Spinal cord (tissue), 9 donors: ENCODE measurements at regions not wholly inside any gene's neighbourhood (a gene's known extent, or its start where the extent isn't known, plus 50 kb on each side); places are given as distances from the start of the nearest gene placed in this dataset.

Experiments used
- DNase-seq, 6 donors: peaks; one replicate each; pipeline versions ENCODE4 v3.0.0 to v3.0.0-alpha.2; 2013 to 2015; ENCODE audit warnings: low spot score in 6 of 6, low read depth in 4 of 6
- H3K27ac ChIP-seq: one replicate; pipeline ENCODE4 v1.5.1; 2013; ENCODE audit warnings: low read depth, low read length, control low read depth
- H3K27me3 ChIP-seq: one replicate; pipeline ENCODE4 v1.6.1; 2013; ENCODE audit warnings: low read length; ENCODE audit not compliant: control insufficient read depth, insufficient read depth
- H3K36me3 ChIP-seq: one replicate; pipeline ENCODE4 v1.6.1; 2013; ENCODE audit warnings: low read length; ENCODE audit not compliant: control insufficient read depth, insufficient read depth
- H3K4me1 ChIP-seq: one replicate; pipeline ENCODE4 v1.6.1; 2013; ENCODE audit warnings: low read length; ENCODE audit not compliant: control insufficient read depth, insufficient read depth
- H3K4me3 ChIP-seq: one replicate; pipeline ENCODE4 v1.5.1; 2013; ENCODE audit warnings: low read depth, low read length, control low read depth
- H3K9me3 ChIP-seq: one replicate; pipeline ENCODE4 v1.6.1; 2013; ENCODE audit warnings: low read length; ENCODE audit not compliant: control insufficient read depth, insufficient read depth
- WGBS: methylation state at CpG from one replicate; pipeline ENCODE4 v1.1.5; 2013; ENCODE audit warnings: missing lambda C conversion rate; ENCODE audit not compliant: insufficient coverage; 5-methylcytosine and 5-hydroxymethylcytosine counted together
- donor health status: healthy.

DNA sequence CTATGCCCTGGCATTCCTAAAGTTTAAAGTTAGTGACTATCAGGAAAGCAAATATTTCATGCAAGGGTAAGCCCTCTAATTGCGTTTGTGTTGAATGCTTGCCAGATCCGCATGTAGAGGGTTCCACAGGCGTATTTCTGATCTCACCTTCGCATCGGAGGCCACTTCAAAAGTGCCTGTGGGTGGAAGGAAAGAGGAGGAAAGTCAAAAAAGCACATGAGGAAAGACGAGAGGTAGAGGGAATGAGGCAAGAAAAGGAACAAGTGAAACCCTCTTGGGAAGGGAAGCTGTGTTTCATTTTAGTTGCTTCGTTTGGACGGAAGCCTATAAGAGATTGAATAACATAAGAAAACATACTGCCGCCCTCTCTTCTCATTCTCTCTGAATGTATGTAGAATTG lies 628.8 kb downstream of the SPRY1 start:
- peak in 2 of 6 donors; percentile 25 to 44 for DNase-seq
- WGBS = 86% methylated on average over 5 of the region's 9 CpGs
- Histone ChIP-seq H3K4me1 (no peaks in the 10 kb centered on the region), H3K27me3 (no peaks in the 10 kb centered on the region), H3K36me3 (no peaks in the 10 kb centered on the region), H3K4me3 (no peak overlapping the region), H3K9me3 (no peaks in the 10 kb centered on the region), H3K27ac (peak overlapping the region; percentile 15)

DNA sequence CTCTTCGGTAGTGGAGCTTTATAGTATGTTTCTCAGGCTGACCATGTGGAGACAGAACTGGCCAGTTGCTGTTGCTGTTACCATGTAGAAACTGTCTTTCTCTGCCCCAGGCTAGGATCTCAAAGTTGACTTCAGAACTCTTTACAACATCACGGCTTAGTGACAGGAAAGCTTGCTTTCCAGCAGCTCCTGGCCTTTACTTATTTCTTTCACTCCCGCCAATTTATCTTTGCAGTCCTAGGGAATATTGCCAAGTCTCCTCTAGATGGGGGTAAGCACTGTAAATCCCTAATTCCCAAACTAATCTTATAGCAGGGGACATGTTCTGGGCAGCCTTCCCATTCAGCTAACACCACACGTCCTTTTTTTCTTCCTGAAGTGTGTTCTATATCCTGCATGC lies 631.6 kb downstream of the SPRY1 start:
- H3K27ac ChIP-seq = peak overlapping the region; percentile 25
- no peak overlapping the region for H3K4me3 ChIP-seq
- DNase-seq = peak in 4 of 6 donors; percentile 57 to 88 (median 68)
- no peaks in the 10 kb centered on the region for H3K36me3 ChIP-seq
- H3K27me3 ChIP-seq = no peaks in the 10 kb centered on the region
- no peaks in the 10 kb centered on the region for H3K9me3 ChIP-seq
- 0% methylated on average over 1 of the region's 4 CpGs for WGBS
- H3K4me1 ChIP-seq = no peaks in the 10 kb centered on the region

DNA sequence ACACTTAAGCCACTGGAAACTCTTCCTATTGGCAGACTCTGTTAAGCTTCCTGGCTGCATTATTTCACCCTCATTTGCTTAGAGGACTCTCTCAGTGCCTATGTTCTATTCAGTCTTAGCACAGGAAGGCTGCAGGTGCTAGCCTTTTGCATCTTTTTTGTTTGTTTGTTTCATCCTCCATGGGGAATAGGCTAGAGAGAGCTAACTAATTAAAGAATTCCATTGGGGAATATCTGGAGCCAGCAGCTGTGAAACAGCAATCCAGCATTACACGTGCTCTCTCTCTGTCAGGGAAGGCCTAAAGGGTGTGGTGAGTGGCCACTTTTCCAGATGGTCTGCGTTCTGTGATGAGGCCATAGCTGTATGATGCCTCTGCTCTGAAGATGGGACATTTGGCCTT lies 633.6 kb downstream of the SPRY1 start:
- Histone ChIP-seq H3K4me1 (no peaks in the 10 kb centered on the region), H3K4me3 (no peak overlapping the region), H3K27me3 (no peaks in the 10 kb centered on the region), H3K36me3 (no peaks in the 10 kb centered on the region), H3K27ac (peak overlapping the region; percentile 22), H3K9me3 (no peaks in the 10 kb centered on the region)
- 60% methylated on average over 2 of the region's 2 CpGs for WGBS
- peak in 1 of 6 donors; percentile 72 for DNase-seq

DNA sequence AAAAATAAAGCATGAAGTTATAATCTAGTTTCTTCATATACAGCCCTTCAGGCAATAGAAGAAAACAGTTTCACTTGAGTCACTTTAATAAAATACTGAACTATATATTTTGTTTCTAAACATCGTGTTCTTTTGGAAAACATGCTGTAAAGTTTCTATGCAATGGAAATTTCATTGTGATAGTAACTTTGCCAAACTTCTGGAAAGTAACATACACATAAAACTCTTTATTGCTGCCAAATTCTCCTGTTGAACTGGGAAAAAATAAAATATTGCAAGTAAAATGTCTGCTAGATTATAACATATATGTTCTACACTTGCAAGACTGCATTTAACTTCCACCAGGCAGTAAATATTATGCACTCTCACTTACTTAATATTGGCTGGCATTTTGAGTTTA lies 635.4 kb downstream of the SPRY1 start:
- Histone ChIP-seq H3K9me3 (no peaks in the 10 kb centered on the region), H3K27ac (no peak overlapping the region), H3K36me3 (no peaks in the 10 kb centered on the region), H3K27me3 (no peaks in the 10 kb centered on the region), H3K4me1 (no peaks in the 10 kb centered on the region), H3K4me3 (no peak overlapping the region)
- no peak for DNase-seq
- no CpG with 5 or more reads among the region's 1 CpG for WGBS

DNA sequence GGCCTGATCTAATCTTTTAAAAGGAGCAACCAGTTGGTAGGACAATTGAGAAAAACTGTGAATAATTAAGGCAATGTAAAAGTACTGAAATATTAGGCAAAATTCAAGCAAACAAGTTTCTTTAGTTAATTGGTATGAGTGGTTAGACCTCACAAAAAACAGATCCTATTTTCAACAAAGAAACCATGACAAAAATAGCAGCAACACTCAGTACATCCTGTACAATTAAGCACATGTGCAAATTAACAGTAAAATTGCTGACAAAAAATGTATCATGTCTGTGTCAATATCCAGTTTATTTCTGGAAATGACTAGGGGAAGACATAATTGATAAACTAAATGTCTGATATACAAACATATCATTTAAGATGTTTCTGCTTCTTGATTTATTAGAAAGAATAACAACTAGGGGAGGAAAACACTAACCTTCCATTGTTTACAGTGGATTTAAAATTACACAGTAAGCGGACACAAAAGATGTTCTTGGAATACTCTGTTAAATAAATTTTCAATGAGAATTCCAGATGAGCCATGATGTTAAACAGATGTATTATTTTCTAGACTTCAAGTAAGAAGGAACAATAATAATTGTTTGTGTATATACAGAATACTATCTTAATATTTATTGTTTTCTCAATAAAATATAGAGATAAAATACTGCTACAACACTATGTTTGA lies 638.9 kb downstream of the SPRY1 start:
- Histone ChIP-seq H3K27ac (no peak overlapping the region), H3K9me3 (no peaks in the 10 kb centered on the region), H3K36me3 (no peaks in the 10 kb centered on the region), H3K4me3 (no peak overlapping the region), H3K4me1 (no peaks in the 10 kb centered on the region), H3K27me3 (no peaks in the 10 kb centered on the region)
- WGBS = no CpG with 5 or more reads among the region's 1 CpG
- no peak for DNase-seq

DNA sequence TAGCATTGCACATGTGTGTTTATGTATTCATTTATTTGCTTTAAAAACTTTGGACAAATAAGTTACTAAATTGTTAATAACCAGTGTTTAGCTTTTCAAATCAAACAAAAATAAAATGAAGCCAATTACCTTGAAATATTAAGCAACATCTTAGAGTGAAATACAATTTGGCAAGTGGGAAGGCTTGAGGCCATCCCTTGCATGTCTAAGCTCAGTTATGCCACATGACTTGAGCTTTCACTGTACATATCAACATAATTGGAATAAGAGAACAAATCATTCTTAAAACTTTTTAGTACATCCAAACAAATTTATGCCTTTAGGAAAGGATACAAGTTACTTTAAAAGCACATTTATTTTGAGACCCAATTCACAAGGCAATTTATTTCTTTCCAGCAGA lies 640.6 kb downstream of the SPRY1 start:
- Histone ChIP-seq H3K27me3 (no peaks in the 10 kb centered on the region), H3K4me1 (no peaks in the 10 kb centered on the region), H3K9me3 (no peaks in the 10 kb centered on the region), H3K36me3 (no peaks in the 10 kb centered on the region), H3K27ac (no peak overlapping the region), H3K4me3 (no peak overlapping the region)
- no peak for DNase-seq

DNA sequence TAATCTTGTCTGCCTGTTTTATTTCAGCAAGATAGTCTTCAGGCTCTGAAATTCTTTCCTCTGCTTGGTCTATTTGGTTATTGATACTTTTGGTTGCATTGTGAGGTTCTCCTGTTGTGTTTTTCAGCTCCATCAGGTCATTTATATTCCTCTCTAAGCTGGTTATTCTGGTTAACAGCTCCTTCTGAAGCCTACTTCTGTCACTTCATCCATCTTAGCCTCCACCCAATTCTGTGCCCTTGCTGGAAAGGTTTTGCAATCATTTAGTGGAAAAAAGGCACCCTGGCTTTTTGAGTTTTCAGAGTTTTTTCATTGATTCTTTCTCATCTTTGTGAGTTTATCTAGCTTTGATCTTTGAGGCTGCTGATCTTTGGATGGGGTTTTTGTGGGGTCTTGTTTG lies 647.7 kb downstream of the SPRY1 start:
- Histone ChIP-seq H3K27me3 (no peaks in the 10 kb centered on the region), H3K9me3 (peaks cover 2% of the 10 kb centered on the region), H3K27ac (no peak overlapping the region), H3K4me3 (no peak overlapping the region), H3K4me1 (no peaks in the 10 kb centered on the region), H3K36me3 (no peaks in the 10 kb centered on the region)
- no peak for DNase-seq

DNA sequence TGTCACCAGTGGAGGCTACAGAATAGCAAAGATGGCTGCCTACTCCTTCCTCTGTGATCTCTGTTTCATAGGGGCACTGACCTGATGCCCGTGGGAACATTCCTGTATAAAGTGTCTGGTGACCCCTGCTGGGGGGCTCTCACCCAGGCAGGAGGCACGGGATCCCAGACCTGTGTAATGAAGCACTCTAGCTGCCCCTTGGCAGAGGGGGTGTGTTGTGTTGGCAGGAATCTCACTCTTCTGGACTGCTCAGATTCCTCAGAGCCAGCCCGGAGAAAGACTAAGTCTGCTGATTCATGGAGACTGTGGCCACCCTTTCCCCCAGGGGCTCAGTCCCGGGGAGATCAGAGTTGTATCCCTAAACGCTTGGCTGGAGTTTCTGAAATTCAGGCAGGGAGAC lies 648.3 kb downstream of the SPRY1 start:
- H3K36me3 ChIP-seq = no peaks in the 10 kb centered on the region
- WGBS = 85% methylated on average over 3 of the region's 5 CpGs
- H3K27ac ChIP-seq = no peak overlapping the region
- H3K27me3 ChIP-seq = no peaks in the 10 kb centered on the region
- no peak for DNase-seq
- H3K4me1 ChIP-seq = no peaks in the 10 kb centered on the region
- H3K9me3 ChIP-seq = peaks cover 2% of the 10 kb centered on the region
- H3K4me3 ChIP-seq = no peak overlapping the region

DNA sequence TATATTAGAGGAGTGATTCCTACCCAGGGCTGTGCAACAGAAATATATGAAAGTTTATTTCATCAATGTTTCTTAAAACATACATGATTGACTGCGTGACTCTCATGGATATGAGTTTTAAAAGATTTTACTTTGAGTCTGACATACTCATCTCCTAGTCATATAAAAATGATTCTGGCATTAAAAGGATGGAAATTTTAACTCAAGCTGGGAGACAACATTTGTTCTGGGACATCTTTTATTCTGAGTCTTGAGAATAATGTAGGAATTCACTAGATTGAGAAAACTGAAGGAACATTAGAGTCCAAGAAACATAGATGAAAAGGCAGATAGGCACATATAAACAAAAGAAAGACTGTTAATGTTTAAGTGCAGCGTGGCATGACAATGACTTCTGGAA lies 649.6 kb downstream of the SPRY1 start:
- H3K9me3 ChIP-seq = peaks cover 2% of the 10 kb centered on the region
- H3K27me3 ChIP-seq = no peaks in the 10 kb centered on the region
- H3K4me3 ChIP-seq = no peak overlapping the region
- WGBS = no CpG with 5 or more reads among the region's 2 CpGs
- H3K36me3 ChIP-seq = no peaks in the 10 kb centered on the region
- no peaks in the 10 kb centered on the region for H3K4me1 ChIP-seq
- H3K27ac ChIP-seq = no peak overlapping the region
- DNase-seq = no peak

DNA sequence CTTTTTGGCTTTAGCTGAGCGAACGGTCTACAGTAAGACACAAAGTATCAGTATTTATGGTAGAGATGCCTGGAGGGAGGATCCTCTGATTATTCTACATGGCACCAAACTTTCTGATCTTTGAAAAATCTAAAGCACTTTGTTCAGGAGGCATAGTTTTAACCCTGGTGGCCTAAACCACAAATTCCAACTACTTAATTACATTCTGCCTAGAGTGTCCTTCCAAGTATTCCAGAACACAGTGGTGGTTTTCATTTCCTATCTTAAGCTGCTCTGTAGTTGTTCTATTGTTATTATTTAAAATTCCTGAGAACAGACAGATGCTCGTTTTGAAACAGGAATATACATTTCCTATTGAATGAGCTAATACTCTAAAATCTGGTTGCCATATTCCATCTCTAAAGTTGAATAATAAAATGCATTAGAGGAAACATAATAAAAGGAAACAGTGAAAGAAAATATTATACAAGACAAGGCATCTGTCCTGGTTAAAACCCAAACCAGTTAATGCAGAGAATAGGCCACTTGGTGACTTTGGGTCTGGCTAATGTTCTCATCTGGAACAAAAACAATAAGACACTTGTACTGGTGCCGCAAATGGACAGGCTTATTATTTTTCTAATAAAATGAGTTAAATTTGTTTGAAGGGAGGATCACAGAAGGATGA lies 657.4 kb downstream of the SPRY1 start:
- Histone ChIP-seq H3K4me1 (no peaks in the 10 kb centered on the region), H3K36me3 (no peaks in the 10 kb centered on the region), H3K4me3 (no peak overlapping the region), H3K9me3 (peaks cover 3% of the 10 kb centered on the region), H3K27ac (no peak overlapping the region), H3K27me3 (no peaks in the 10 kb centered on the region)
- no peak for DNase-seq
- no CpG with 5 or more reads among the region's 4 CpGs for WGBS
